OCI-LY7 (cell line): ENCODE measurements at regions not wholly inside any gene's neighbourhood (a gene's known extent, or its start where the extent isn't known, plus 50 kb on each side); places are given as distances from the start of the nearest gene placed in this dataset.

Experiments
- BruUV-seq: library from RNA; stranded (reverse); fragments of 400-500 nt; replicated peaks from 2 replicates; lab custom pipeline; 2021; lab: Mats Ljungman, UMichigan
- CTCF ChIA-PET: fragments of 300-600 bp; sonication (Branson Sonifier 250); formaldehyde crosslinking; loops from one replicate; lab custom pipeline; 2022; ENCODE audit warnings: antibody characterized with exemption; ENCODE audit not compliant: unreplicated experiment; lab: Charles Lee
- POLR2A ChIA-PET: fragments of 300-600 bp; sonication (Branson Sonifier 250); formaldehyde crosslinking; loops from one replicate; lab custom pipeline; 2022; ENCODE audit warnings: antibody characterized with exemption; lab: Charles Lee
- DNase-seq: peaks from one replicate; pipeline ENCODE4 v3.0.0-alpha.2; 2015; ENCODE audit warnings: low spot score
- H2AFZ ChIP-seq: fragments of 200-600 bp; sonication (generic), shearing (Covaris generic); 2 replicates; pipeline ENCODE4 v1.6.1; 2014; ENCODE audit warnings: mild to moderate bottlenecking, antibody characterized with exemption, low read length, moderate library complexity
- H3K27ac ChIP-seq: fragments of 200-600 bp; sonication (generic); 2 replicates; pipeline ENCODE4 v1.5.1; 2014; ENCODE audit warnings: mixed run types, low read depth, mild to moderate bottlenecking, moderate library complexity, low read length, inconsistent platforms; ENCODE audit not compliant: poor library complexity, severe bottlenecking
- H3K36me3 ChIP-seq: fragments of 200-600 bp; sonication (generic); 2 replicates; pipeline ENCODE4 v1.6.1; 2014; ENCODE audit warnings: mild to moderate bottlenecking, antibody characterized with exemption, low read length, moderate library complexity, mixed read lengths; ENCODE audit not compliant: insufficient read depth
- H3K4me1 ChIP-seq: fragments of 200-600 bp; sonication (generic); 2 replicates; pipeline ENCODE4 v1.5.1; 2014; ENCODE audit warnings: mild to moderate bottlenecking, low read length; ENCODE audit not compliant: insufficient read depth, poor library complexity, severe bottlenecking
- H3K4me2 ChIP-seq: fragments of 200-600 bp; sonication (generic); 2 replicates; pipeline ENCODE4 v1.6.1; 2014; ENCODE audit warnings: mild to moderate bottlenecking, low read length
- H3K4me3 ChIP-seq: fragments of 200-600 bp; sonication (generic); 2 replicates; pipeline ENCODE4 v1.5.1; 2014; ENCODE audit warnings: mild to moderate bottlenecking, low read depth, low read length; ENCODE audit not compliant: poor library complexity, severe bottlenecking
- H3K79me2 ChIP-seq: fragments of 200-600 bp; sonication (generic); 2 replicates; pipeline ENCODE4 v1.6.1; 2016; ENCODE audit warnings: low read depth, mild to moderate bottlenecking, low read length, moderate library complexity, mixed read lengths; ENCODE audit not compliant: insufficient read depth
- H3K9me2 ChIP-seq: fragments of 200-600 bp; sonication (generic); 2 replicates; pipeline ENCODE4 v1.6.1; 2016; ENCODE audit warnings: mild to moderate bottlenecking, low read length, mixed read lengths; ENCODE audit not compliant: insufficient read depth
- H3K9me3 ChIP-seq: fragments of 200-600 bp; sonication (generic); 2 replicates; pipeline ENCODE4 v1.6.1; 2014; ENCODE audit warnings: mild to moderate bottlenecking, mixed run types, low read length, mixed read lengths
- H4K20me1 ChIP-seq: fragments of 200-600 bp; sonication (generic); 2 replicates; pipeline ENCODE4 v1.6.1; 2014; ENCODE audit warnings: mild to moderate bottlenecking, antibody characterized with exemption, low read length, moderate library complexity, mixed read lengths; ENCODE audit not compliant: insufficient read depth
- EZH2phosphoT487 ChIP-seq: fragments of 200-600 bp; sonication (generic); IDR thresholded peaks from 2 replicates; pipeline ENCODE4 v1.6.1; 2018; ENCODE audit warnings: low read depth, borderline replicate concordance, mild to moderate bottlenecking, mixed run types, antibody characterized with exemption, low read length, moderate library complexity, mixed read lengths
- intact Hi-C: fragments of 100-400 bp; cut with micrococcal nuclease; formaldehyde crosslinking; loops from one replicate; pipeline ENCODE4 v1.10.0; 2022; ENCODE audit not compliant: unreplicated experiment
- TF ChIP-seq, protein P1 (sequence below): fragments of 200-600 bp; sonication (generic); conservative IDR thresholded peaks from 2 replicates; pipeline ENCODE4 v1.5.1; 2014; ENCODE audit warnings: mild to moderate bottlenecking, antibody characterized with exemption, low read length, moderate library complexity, mixed read lengths

- DNase-seq, result no peak
- no peak for TF ChIP-seq EZH2phosphoT487
- TF ChIP-seq, protein P1, sequence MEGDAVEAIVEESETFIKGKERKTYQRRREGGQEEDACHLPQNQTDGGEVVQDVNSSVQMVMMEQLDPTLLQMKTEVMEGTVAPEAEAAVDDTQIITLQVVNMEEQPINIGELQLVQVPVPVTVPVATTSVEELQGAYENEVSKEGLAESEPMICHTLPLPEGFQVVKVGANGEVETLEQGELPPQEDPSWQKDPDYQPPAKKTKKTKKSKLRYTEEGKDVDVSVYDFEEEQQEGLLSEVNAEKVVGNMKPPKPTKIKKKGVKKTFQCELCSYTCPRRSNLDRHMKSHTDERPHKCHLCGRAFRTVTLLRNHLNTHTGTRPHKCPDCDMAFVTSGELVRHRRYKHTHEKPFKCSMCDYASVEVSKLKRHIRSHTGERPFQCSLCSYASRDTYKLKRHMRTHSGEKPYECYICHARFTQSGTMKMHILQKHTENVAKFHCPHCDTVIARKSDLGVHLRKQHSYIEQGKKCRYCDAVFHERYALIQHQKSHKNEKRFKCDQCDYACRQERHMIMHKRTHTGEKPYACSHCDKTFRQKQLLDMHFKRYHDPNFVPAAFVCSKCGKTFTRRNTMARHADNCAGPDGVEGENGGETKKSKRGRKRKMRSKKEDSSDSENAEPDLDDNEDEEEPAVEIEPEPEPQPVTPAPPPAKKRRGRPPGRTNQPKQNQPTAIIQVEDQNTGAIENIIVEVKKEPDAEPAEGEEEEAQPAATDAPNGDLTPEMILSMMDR, result no peak
- CTCF ChIA-PET, result no interaction called here
- Histone ChIP-seq H3K27ac (no peak overlapping the region), H3K36me3 (no peaks in the 10 kb centered on the region), H2AFZ (0 out of 2 replicates have a peak overlapping the region, but pooled peaks have one; percentile 27), H3K4me2 (no peak overlapping the region), H4K20me1 (no peaks in the 10 kb centered on the region), H3K4me1 (peaks cover 12% of the 10 kb centered on the region), H3K79me2 (no peaks in the 10 kb centered on the region), H3K9me3 (no peaks in the 10 kb centered on the region), H3K4me3 (no peak overlapping the region), H3K9me2 (no peaks in the 10 kb centered on the region)
- intact Hi-C loops, result no loop called here
- BruUV-seq, result no TSS peak
- POLR2A ChIA-PET, result interaction anchor here (0.5 to 2.2 kb wide), 4 partner anchors 11 to 64 kb away, joined by 3 to 13 read pairs (median 3); no protein-coding TSS in a partner anchor
Measured at GRCh38 chr3:23750573-23751210, 55.1 kb upstream of the UBE2E1 start.

DNA sequence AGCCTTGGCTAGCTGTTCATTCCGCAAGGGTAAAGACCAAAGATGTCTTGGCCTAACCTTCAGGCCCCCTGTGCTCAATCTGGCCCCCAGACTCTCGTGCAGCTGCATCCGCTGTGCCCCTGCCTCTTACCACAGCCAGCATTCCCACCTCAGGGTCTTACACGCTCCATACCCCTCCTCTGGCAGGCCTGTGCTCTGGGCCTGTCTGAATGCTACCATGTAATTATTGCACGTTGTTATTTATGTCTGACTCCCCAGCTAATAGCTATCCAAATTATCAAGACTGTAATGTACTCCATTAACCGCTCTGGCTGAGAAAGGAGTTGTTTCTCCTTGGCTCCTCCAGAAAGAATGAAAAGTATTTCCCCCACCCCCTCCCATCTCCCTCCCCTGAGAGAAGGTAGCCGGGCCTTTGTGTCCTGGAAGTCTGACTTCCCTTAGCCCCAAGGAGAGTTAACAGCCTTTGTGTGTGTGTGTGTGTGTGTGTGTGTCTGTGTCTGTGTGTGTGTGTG lies 54.5 kb upstream of the UBE2E1 start:
- BruUV-seq, result no TSS peak
- no peaks in the 10 kb centered on the region for H3K79me2 ChIP-seq
- ChIA-PET CTCF (no interaction called here), POLR2A (interaction anchor here (0.7 to 2.2 kb wide), 5 partner anchors 11 to 236 kb away, joined by 3 to 13 read pairs (median 3); no protein-coding TSS in a partner anchor)
- no peak overlapping the region for H3K4me3 ChIP-seq
- H3K9me2 ChIP-seq, result no peaks in the 10 kb centered on the region
- H3K4me2 ChIP-seq, result no peak overlapping the region
- H4K20me1 ChIP-seq, result no peaks in the 10 kb centered on the region
- DNase-seq, result no peak
- H3K36me3 ChIP-seq, result no peaks in the 10 kb centered on the region
- H2AFZ ChIP-seq, result no peak overlapping the region
- peaks cover 17% of the 10 kb centered on the region for H3K4me1 ChIP-seq
- intact Hi-C loops, result no loop called here
- TF ChIP-seq, protein P1, result no peak
- TF ChIP-seq EZH2phosphoT487, result no peak
- no peak overlapping the region for H3K27ac ChIP-seq
- H3K9me3 ChIP-seq, result no peaks in the 10 kb centered on the region

GRCh38 chr3:23752126-23752525 lies 53.6 kb upstream of the UBE2E1 start:
- no TSS peak for BruUV-seq

More at GRCh38 chr3:23752126-23752525, 53.6 kb upstream of the UBE2E1 start:
- H3K4me3 ChIP-seq, result no peak overlapping the region
- H3K4me1 ChIP-seq, result peaks cover 19% of the 10 kb centered on the region
- no peaks in the 10 kb centered on the region for H3K36me3 ChIP-seq
- H2AFZ ChIP-seq, result peak overlapping the region; percentile 27; the same call in 1 of the 2 replicates
- POLR2A ChIA-PET, result interaction anchor here (0.6 to 2.2 kb wide), 5 partner anchors 9 to 237 kb away, joined by 3 to 13 read pairs (median 3); no protein-coding TSS in a partner anchor
- intact Hi-C loops, result no loop called here
- H3K9me3 ChIP-seq, result no peaks in the 10 kb centered on the region
- no peak for TF ChIP-seq EZH2phosphoT487
- TF ChIP-seq, protein P1, result no peak
- no peak overlapping the region for H3K27ac ChIP-seq
- H3K4me2 ChIP-seq, result no peak overlapping the region
- no peaks in the 10 kb centered on the region for H3K9me2 ChIP-seq
- DNase-seq, result no peak
- CTCF ChIA-PET, result interaction anchor here (0.9 kb wide), 1 partner anchor 9 kb away, joined by 4 read pairs; no protein-coding TSS in a partner anchor
- no peaks in the 10 kb centered on the region for H4K20me1 ChIP-seq
- no peaks in the 10 kb centered on the region for H3K79me2 ChIP-seq
